SK-N-SH treated with all-trans-retinoic acid at 6 μM for 48 hours (cell line): ENCODE measurements at regions not wholly inside any gene's neighbourhood (a gene's known extent, or its start where the extent isn't known, plus 50 kb on each side); places are given as distances from the start of the nearest gene placed in this dataset.

Source experiments
- ARNTL ChIP-seq: fragments of 450-650 bp; formaldehyde crosslinking; IDR thresholded peaks from 2 replicates; pipeline ENCODE4 v1.5.0; 2020; ENCODE audit warnings: low read depth, mild to moderate bottlenecking, moderate library complexity, borderline replicate concordance
- TOX ChIP-seq: fragments of 250-450 bp; sonication (Bioruptor Pico); IDR thresholded peaks from 2 replicates; pipeline ENCODE4 v1.8.0; 2021; ENCODE audit warnings: mild to moderate bottlenecking, moderate library complexity, borderline replicate concordance
- ZNF70 ChIP-seq: fragments of 450-650 bp; formaldehyde crosslinking; IDR thresholded peaks from 2 replicates; pipeline ENCODE4 v1.5.0; 2020; ENCODE audit warnings: mild to moderate bottlenecking, moderate library complexity
- TF ChIP-seq, protein P1 (sequence below): fragments of 250-450 bp; sonication (Bioruptor Pico); IDR thresholded peaks from 2 replicates; pipeline ENCODE4 v1.5.1; 2021; ENCODE audit warnings: mild to moderate bottlenecking, moderate library complexity

DNA sequence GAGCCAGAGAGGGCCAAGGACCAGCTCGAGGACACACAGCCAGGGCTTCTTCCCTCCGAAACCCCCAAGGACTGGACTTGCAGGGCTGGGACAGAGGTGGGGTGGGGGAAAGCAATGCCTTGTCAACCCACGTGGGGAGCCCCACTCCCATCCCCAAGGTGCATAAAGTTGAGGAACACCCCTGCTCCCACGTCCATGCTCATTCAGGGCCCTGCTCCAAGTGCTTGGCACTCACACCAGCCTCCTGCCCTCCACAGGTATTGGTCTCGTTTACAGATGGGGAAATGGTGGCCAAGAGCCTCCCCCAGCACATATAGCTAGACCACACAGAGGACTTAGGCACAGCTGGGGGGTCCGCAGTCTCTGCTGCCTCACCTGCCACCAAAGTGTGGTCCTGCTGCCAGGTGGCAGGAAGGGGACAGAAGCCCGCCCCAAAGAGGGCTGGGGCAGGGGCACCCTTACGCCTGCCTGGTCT, 50.5 kb upstream of the CSPG4 start (continued):
- TF ChIP-seq TOX (CRISPR knock-in tag) = no peak
- TF ChIP-seq, protein P1, sequence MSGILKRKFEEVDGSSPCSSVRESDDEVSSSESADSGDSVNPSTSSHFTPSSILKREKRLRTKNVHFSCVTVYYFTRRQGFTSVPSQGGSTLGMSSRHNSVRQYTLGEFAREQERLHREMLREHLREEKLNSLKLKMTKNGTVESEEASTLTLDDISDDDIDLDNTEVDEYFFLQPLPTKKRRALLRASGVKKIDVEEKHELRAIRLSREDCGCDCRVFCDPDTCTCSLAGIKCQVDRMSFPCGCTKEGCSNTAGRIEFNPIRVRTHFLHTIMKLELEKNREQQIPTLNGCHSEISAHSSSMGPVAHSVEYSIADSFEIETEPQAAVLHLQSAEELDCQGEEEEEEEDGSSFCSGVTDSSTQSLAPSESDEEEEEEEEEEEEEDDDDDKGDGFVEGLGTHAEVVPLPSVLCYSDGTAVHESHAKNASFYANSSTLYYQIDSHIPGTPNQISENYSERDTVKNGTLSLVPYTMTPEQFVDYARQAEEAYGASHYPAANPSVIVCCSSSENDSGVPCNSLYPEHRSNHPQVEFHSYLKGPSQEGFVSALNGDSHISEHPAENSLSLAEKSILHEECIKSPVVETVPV = no peak
- TF ChIP-seq ARNTL = no peak
- no peak for TF ChIP-seq ZNF70 (CRISPR knock-in tag)
